ENCODE measurements at regions not wholly inside any gene's neighbourhood (a gene's known extent, or its start where the extent isn't known, plus 50 kb on each side); places are given as distances from the start of the nearest gene placed in this dataset.

- TF ChIP-seq POLR2A (IDR thresholded peaks at IDR 0.05): no peak
- TF ChIP-seq, protein P1, sequence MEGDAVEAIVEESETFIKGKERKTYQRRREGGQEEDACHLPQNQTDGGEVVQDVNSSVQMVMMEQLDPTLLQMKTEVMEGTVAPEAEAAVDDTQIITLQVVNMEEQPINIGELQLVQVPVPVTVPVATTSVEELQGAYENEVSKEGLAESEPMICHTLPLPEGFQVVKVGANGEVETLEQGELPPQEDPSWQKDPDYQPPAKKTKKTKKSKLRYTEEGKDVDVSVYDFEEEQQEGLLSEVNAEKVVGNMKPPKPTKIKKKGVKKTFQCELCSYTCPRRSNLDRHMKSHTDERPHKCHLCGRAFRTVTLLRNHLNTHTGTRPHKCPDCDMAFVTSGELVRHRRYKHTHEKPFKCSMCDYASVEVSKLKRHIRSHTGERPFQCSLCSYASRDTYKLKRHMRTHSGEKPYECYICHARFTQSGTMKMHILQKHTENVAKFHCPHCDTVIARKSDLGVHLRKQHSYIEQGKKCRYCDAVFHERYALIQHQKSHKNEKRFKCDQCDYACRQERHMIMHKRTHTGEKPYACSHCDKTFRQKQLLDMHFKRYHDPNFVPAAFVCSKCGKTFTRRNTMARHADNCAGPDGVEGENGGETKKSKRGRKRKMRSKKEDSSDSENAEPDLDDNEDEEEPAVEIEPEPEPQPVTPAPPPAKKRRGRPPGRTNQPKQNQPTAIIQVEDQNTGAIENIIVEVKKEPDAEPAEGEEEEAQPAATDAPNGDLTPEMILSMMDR (IDR thresholded peaks at IDR 0.05): no peak
- no peak for TF ChIP-seq POLR2AphosphoS5 (IDR thresholded peaks at IDR 0.05)
These were observed 192.0 kb downstream of the SHANK2 start for GRCh38 chr11:71060391-71060791.
